Frontal cortex (tissue), 3 donors: ENCODE measurements at regions not wholly inside any gene's neighbourhood (a gene's known extent, or its start where the extent isn't known, plus 50 kb on each side); places are given as distances from the start of the nearest gene placed in this dataset.
A peak's percentile ranks its signal among the peaks of the same experiment; 100 is the strongest.

Source experiments
- DNase-seq, 2 donors: peaks; one replicate each; pipeline ENCODE4 v3.0.0; 2012; ENCODE audit warnings: low spot score in 2 of 2
- FAIRE-seq: peaks from 2 replicates; lab custom pipeline; 2012; peaks lifted over from hg19 to GRCh38; lab: Jason Lieb, UNC
- donor health status: control.
- donor health status: control.
- donor health status: control.

DNA sequence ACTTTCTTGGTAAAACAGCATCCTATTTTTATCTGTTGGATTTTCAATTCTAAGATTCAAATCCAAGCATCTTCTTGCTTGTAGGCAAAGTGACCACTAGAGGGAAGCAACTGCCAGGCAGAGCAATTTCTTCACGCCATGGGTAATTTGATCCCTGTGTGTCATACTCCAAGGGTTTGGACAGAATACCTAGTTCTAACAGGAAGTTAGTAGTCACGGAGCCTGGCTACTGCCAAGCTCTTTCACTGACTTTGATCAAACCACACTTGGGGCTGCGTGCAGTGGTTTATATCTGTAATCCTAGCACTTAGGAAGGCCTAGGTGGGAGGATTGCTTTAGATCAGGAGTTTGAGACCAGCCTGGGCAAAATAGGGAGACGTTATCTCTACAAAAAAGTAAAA is 473.6 kb upstream of the TNC start:
- DNase-seq (peak; percentile 2 to 38), FAIRE-seq (no peak)

DNA sequence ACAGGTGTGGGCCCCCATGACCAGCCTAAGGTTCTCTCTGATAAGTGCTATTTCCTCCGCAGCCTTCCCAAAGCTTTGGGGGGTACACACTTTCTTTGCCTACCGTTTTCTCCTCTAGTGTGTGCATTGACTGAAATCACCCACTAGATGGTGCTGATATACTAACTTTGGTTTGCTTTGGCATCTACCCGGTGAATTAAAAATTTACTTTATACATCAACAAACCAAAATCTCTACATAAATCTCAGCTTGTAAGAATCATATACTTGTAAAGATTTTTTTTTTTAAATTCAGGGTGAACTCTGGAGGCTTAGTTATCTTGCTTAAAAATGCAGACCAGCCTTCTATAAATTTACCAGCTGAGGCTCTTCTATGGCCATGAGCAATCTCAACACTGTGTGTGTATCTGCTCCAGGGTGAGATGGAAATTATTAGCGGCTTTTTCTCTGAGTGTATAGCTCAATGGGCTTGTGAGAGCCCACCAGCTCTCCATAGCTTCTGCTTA is 475.7 kb upstream of the TNC start:
- FAIRE-seq, result peak; percentile 54
- peak; percentile 5 to 32 for DNase-seq

DNA sequence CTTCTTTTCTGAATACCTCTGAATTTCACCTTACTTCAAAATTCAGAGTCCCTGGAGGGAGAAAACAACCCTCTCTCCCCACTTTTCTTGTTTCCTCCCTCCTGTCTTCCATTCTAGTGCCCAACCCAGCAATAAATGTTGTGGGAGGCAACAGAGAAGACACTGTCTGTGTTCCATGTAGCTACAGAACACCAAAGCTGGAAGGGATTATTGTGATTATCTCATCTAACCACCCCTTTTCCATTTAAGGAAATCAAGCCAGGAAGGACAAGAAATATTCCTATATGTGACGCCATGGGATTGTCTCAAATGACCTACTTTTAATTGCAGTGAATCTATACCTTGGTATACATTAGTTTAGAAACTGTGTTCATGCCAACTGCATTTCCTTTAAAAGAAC is 476.6 kb upstream of the TNC start:
- DNase-seq (no peak), FAIRE-seq (no peak)

DNA sequence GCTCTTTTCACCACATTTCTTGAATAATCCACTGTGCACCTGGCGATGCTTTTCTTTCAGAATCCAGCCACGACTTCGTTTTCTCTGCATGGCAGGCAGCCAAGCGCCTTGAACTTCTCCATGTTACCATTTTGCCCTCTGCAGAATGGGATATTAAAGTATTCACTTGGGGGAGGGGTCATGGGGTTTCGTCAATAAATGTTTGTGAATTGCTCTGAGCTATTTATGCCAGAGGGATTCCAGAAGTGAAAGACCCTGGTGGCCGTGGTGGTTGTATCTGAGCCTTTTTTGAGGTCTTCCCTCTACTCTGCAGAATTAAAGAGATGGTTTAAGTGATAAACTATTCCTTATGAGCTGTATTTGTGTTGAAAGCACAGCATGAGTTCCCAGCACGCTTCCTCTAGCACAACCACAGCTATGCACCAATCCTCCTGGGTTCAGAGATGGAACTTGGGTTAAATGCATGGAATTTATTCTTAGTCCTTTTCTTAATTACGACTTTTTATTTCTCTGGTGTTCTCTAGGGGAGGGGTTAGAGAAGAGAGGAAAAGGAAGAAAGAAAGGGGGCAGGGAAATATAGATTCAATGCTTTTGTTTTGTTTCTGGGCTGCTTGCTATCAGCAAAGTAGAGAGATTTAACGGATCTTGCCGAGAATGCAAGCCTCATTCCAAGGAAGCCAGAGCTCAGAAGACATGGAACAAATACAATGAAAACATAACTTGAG is 478.2 kb upstream of the TNC start:
- FAIRE-seq, result no peak
- DNase-seq, result no peak

DNA sequence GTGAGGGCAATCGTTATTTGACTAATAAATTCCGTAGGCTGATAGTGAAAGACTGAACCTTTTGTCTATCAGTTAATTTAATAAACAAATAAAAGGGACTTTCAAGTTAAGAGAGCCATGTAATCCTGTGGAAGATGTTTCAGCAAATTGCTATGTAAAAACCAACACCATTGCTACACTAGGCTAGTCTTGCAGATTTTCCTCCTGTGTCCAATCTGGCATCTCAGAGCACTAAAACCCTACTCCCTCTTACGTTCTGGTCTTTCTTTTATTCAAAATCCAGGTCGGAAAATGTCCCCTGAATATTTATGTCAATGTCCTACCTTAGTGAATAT is 478.8 kb upstream of the TNC start:
- FAIRE-seq (no peak), DNase-seq (no peak)

DNA sequence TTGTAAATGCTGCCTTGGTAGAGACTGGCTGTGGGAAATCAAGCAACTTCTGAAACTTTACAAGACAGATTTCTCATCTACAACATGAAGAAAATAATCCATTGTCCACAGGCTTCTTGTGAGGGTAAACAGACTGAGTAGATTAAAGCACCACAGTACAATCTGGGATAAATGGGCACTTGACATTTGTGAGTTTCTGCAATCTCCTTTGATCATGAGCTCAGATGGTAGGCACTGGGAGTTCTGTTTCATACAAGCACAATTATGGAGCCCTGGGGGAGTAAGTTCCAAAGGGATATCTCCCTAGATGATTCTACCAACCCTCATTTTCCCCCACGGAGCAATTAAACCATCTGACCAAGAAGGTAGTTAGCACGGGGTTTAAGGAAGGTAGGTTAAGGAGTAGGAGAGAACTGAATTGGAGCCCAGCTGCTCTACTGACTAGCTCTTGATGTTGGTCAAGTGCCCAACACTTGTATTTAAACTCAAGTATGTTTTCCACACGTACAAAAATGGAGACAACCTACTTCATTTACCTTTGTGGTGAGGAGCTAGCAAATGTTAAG is 479.5 kb upstream of the TNC start:
- FAIRE-seq (no peak), DNase-seq (no peak)

DNA sequence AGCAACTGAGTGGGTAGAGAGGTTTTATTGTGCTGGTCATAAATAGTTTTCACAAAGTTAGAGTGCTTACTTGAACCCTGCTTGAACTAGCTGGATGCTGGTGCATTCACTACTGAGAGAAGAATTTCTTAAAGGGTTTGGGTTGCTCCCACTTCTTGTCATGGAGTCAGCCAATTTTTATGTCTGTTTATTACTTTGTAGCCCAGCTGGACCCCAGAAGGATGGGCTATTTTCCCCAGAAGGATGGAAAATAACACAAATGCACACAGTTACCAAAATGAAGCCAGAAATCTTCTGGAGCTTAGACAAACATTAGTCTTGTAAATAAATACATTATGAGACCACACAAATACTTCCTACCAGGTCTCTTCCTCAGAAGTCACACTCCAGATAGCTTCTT is 480.8 kb upstream of the TNC start:
- FAIRE-seq (no peak), DNase-seq (no peak)

DNA sequence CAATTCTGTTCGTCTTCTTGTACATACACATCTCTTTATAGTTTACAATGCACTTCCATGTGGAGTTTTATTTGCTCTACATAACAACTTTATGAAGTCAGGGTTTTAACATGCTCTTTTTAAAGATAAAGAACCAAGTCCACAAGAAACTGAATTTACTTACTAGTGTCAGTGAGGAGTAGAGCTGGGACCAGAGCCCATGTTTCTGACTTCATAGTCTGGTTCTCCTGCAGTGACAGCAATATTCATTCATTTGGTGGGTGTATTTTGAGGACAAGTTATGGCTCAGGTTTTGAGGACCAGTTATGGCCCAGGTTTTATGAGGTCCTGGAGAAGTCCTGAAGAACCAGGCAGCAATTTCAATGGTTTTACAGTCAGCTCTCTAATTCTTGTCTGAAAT is 481.9 kb upstream of the TNC start:
- DNase-seq, result no peak

DNA sequence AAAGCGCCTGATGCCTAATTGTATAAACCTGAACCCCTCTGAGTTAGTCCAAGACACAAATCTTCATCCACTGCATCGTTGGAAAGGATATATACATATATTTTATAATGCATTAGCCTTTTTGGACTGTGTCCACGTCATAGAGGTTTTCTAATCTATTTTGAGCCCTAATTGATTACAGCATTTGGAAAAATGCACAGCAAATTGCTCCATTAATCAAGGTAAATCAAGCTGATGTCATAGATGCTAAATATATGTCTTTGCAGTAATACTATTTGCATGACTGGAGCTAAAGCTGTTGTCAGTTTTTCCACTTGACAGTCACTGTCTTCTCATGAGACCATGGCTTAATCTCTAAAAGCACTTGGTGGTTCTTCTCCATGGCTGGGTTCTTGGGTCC is 483.5 kb upstream of the TNC start:
- FAIRE-seq, result no peak
- DNase-seq, result no peak

More for the DNA sequence above, 481.9 kb upstream of the TNC start:
- FAIRE-seq, result no peak

DNA sequence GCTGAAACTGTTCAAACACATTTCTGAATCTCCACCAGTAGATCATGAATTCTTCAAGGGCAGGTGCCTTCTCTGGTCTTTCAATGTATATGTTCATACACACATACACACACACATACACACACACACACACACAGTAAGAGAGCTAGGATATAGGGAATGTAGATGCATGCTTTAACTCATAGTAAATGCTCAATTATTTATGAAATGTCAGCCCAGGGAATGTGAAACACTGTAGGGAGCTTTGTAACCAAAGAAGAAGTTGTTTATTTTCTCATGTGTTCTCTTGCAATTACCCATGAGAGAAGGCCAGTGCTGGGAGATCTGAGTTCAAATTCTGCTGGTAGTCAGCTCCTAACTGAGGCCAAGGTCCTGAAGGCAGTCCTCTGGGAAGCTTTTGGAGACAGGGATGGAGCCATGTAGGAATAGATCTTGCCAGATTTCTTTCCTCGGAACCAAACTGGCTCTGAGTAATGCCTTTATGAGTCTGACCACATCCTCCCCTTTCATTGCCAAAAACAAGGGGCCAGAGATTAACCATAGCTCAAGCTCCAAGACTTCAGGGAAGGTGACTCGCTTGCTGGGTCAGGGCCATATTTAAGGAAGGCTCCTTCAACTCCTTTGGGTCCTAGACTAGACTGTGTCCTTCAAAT is 487.0 kb upstream of the TNC start:
- DNase-seq (no peak), FAIRE-seq (no peak)

DNA sequence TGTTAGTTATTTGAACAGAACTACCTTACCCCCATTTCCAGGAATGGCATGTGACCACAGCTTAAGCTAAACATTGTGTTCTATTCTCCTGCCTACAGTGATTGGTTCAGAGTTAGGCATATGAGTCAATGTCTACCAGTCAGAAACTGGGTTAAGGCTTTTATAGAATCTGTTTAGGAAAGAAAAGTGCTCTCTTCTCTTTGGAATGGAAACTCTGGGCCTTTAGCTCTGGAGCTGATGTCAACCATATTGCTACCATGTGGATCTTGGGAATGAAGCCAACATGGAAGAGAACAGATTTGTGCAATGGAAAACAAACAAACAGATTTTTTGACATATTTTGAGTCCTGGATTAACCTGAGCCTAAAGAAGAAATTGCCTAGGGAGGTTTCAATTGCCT is 488.9 kb upstream of the TNC start:
- FAIRE-seq (no peak), DNase-seq (no peak)

DNA sequence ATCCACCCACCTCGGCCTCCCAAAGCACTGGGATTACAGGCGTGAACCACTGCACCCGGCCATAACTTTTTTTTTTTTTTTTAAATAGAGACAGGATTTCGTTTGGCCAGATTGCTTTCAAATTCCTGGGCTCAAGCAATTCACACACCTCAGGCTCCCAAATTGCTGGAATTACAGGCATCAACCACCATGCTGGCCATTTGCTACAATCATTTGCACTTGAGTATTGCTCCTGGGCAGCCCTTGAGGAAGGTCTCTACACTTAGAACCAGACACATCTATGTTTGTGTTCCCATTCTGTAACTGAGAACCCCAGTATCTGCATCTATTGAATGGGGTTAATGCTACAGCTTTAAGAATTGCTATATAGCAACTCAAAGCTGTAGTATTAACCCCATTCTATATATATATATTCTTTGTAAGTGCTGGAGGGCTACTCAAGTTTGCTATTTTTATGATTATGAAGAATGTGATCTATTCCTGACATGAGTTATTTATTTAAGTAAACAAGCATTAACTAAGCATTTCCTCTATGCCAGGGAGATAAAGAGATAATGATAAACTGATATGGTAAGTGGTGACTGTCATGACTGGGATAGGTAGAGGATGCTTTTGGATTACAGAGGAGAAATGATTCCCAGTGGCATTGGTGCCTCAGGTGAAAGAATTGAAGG is 496.5 kb upstream of the TNC start:
- no peak for FAIRE-seq
- DNase-seq, result no peak

DNA sequence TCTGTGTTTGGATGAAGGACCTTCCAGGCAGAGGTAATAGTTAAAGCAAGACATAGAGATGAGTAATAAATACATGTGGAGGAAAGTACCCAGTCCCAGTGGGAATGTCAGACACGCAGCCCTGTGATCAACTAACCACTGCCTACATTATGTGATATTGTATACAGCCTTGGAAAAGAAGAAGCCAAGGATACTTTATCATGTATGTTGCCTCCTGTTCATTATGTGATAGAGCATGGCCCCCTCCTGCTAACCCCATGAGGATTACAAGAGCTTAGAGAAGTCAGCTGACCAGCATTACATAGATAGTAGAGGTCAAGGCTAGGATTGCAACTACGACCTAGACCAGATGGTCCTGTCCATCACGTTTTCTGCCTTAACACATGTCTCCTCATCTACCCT is 497.0 kb upstream of the TNC start:
- FAIRE-seq, result no peak

DNA sequence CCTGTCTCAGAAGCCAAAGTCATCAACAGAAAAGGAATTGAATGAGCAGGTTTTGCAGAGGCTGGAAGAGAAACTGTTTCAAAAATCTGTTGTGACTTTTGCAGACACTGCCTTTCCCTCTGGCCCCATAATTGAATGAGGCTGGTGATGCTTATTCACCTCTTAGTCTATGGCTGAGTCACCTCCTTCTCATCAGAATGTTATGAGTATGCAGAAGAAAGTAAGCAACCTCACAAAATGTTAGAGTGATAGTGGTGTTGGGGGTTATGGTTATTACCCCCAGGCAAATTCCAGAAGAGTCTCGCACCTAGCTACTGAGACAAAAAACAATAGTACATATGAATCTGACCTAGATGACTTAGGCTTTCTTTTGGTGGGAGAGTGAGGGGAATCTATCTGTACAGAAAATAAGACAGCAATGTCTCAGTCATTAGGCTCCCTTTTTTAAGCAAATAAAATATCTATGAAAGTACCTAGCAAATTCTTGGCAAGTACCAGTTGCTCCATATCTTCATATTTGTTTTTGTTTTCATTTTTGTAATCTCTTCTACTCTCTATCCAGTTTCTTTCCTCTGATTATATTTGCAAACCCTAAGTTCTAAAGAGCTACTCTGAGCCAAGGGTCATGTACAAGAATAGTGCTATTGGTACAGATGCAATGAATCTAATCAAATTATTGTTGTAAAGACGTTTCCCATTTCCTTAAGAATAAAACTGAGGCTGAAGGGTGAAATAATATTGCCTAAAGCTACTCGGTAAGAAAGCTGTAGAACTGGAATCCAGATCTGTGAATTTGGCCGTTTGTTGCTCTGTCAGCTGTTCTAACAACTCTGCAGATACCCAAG is 498.1 kb upstream of the TNC start:
- FAIRE-seq (no peak), DNase-seq (no peak)

More for the DNA sequence above, 497.0 kb upstream of the TNC start:
- no peak for DNase-seq

DNA sequence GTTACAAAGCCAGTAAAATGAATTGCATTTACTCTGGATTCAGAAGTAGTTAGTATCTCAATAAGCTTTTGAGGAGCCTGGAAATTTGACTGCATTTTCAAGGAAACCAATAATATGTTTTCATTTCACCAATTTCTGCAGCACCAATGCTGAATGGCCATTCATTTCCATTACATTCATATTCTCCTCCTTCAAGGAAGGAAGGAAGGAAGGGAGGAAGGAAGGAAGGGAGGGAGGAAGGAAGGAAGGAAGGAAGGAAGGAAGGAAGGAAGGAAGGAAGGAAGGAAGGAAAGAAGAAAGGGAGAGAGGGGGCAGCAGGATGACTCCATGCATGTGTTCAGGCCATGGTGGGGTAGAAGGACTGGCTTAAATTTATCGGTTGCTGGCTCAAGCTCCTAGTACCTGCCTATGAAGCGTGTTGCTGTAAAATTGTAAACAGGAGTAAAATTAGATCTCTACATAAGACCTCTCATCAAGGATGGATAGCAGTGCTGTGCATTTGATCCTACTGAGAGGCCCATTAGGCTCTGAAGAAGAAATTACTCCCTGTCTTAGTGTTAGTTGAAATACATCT is 498.8 kb upstream of the TNC start:
- DNase-seq (no peak), FAIRE-seq (no peak)

DNA sequence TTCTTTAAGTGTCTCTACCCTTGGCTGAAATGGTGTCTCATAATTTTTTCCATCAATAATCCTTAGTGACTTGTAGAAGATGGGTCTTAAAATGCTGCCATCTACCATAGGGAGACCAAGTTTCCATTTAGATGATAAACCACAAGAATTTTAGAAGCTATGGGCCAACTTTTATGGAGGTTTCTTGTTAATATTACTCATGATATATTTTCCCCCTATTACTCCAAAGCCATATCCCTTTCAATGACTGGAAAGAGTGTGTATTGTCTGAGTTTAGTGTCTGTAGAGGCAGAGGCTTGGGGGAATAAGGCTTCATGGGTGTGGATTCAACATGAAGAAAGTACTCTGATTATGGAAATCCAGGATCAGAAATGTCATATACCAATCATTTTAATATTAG is 507.3 kb upstream of the TNC start:
- FAIRE-seq, result no peak
- DNase-seq, result no peak

DNA sequence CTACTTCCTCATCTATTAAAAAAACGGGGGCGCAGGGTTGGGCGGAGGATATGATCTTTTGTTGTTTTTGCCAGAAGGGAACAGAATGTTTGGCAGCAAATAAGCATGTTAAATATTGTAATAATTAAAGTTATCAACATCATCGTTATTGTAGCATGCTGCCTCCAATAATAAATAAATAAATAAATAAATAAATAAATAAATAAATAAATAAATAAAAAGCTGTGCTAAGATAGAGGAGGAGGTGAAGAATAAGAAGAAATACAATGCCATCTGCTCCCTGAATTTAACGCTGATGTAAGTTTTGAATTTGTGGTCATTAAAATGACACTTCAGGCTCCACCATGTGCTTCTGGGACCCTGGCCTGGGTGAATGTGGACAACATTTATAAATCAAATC is 508.0 kb upstream of the TNC start:
- DNase-seq, result no peak
- no peak for FAIRE-seq

DNA sequence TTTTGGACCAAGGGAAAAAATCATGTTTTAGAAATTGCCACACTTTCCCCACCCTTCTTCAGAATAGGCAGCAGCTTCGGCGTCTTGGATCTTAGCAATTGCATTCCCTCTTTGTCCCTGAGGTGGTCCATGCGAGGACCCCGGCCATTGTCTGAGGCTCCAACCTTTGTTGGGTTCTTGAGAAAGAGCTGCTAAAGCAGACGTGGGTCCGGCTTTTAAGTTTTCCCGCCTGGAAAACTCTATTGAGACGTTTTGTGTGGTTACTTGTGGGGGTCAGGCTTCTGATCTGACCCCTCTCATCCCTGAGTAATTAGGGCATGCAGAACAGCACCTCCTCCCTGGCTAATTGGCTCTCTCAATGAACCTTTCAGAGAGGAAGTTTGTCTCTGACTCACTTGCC is 509.6 kb upstream of the TNC start:
- no peak for DNase-seq
- FAIRE-seq, result no peak

DNA sequence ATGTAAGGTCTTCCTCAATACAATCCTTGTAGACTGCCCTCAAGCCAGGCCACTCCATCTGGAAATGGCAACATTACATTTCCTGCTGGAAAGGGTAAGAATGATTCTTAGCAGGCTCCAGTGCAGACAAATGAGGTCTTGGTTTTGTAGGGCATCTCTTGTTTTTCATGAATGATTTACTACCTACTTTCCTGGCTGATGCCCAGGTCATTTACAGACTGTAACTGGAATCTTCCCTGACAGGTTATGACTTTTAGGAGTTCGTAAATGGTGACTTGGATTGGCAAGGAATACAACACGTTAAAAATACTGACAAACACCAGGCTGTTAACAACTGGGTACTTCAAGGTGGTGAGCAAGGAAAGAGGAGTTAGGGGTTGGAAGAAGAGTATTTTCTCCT is 510.5 kb upstream of the TNC start:
- DNase-seq (no peak), FAIRE-seq (no peak)
